ENCODE measurements at regions not wholly inside any gene's neighbourhood (a gene's known extent, or its start where the extent isn't known, plus 50 kb on each side); places are given as distances from the start of the nearest gene placed in this dataset.

GRCh38 chr16:65660390-65660789 lies 538.5 kb upstream of the CDH11 start:
- no peak for TF ChIP-seq POLR2A (IDR thresholded peaks at IDR 0.05)
- TF ChIP-seq CTCF (IDR thresholded peaks at IDR 0.05), result no peak

All from Peyer's patch (tissue), 4 donors.